Mesodermal cell (in vitro differentiated cells): ENCODE measurements at regions not wholly inside any gene's neighbourhood (a gene's known extent, or its start where the extent isn't known, plus 50 kb on each side); places are given as distances from the start of the nearest gene placed in this dataset.

Experiments
- H3K27ac ChIP-seq: 2 replicates; pipeline ENCODE4 v1.7.0; 2013; ENCODE audit warnings: mild to moderate bottlenecking, low read depth, low read length, moderate library complexity; ENCODE audit not compliant: severe bottlenecking
- H3K36me3 ChIP-seq: 2 replicates; pipeline ENCODE4 v1.7.1; 2013; ENCODE audit warnings: mild to moderate bottlenecking, low read length, moderate library complexity; ENCODE audit not compliant: control insufficient read depth, insufficient read depth
- H3K4me1 ChIP-seq: one replicate; pipeline ENCODE4 v1.7.1; 2013; ENCODE audit warnings: mild to moderate bottlenecking, low read length; ENCODE audit not compliant: insufficient read depth, control insufficient read depth, poor library complexity, severe bottlenecking
- H3K4me3 ChIP-seq: 2 replicates; pipeline ENCODE4 v1.7.0; 2013; ENCODE audit warnings: low read length, control low read depth, mild to moderate bottlenecking; ENCODE audit not compliant: insufficient read depth, poor library complexity, severe bottlenecking; ENCODE audit errors: extremely low read depth
- H3K9me3 ChIP-seq: 2 replicates; pipeline ENCODE4 v1.7.1; 2013; ENCODE audit warnings: mild to moderate bottlenecking, low read length, moderate library complexity; ENCODE audit not compliant: control insufficient read depth
- WGBS, 2 experiments: methylation state at CpG; one replicate each; pipeline ENCODE4 v1.1.5; 2013; ENCODE audit warnings: missing lambda C conversion rate in 2 of 2; ENCODE audit not compliant: insufficient coverage in 2 of 2; 5-methylcytosine and 5-hydroxymethylcytosine counted together

DNA sequence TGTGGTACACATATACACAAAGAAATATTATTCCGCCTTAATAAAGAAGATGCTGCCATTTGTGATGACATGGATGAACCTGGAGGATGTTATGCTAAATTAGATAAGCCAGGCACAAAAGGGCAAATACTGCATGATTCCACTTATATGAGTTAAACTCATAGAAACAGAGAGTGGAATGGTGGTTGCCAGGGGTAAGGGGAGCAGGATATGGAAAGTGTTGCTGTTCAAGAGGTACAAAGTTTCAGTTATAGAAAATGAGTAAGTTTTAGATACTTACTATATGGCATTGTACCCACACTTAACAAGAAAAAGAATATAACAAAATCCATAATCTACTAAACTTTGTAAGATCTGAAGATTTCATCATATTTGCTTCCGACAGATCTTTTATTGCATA is 252.2 kb downstream of the SYK start:
- H3K4me1 ChIP-seq = peaks cover 2% of the 10 kb centered on the region
- no peaks in the 10 kb centered on the region for H3K36me3 ChIP-seq
- WGBS, 2 experiments = no CpG with 5 or more reads among the region's 2 CpGs
- H3K9me3 ChIP-seq = no peaks in the 10 kb centered on the region
- no peak overlapping the region for H3K4me3 ChIP-seq
- no peak overlapping the region for H3K27ac ChIP-seq

GRCh38 chr9:91055845-91056244 is 254.2 kb downstream of the SYK start:
- Histone ChIP-seq H3K9me3 (no peaks in the 10 kb centered on the region), H3K4me1 (no peaks in the 10 kb centered on the region), H3K4me3 (no peak overlapping the region), H3K27ac (no peak overlapping the region), H3K36me3 (no peaks in the 10 kb centered on the region)
- WGBS, 2 experiments = 86% methylated on average over 1 of the region's 3 CpGs; no CpG with 5 or more reads in 1 of the 2 experiments

DNA sequence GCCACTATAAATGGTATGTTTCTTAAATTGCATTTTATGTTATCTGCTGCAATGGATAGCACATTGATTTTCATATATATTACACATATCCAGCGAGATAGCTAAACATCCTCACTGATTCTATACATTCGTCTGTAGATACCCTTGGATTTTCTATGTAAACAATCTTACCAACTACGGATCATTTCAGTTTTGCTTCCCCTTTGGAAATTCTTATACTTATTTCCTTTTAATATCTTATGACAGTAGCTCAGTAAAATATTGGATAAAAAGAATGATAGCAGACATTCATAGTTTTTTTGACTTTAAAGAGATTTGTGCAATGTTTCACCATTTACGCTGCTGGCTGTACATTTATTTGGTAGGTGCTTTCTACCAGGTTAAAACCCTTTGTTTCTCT is 254.9 kb downstream of the SYK start:
- no peaks in the 10 kb centered on the region for H3K9me3 ChIP-seq
- no peak overlapping the region for H3K27ac ChIP-seq
- WGBS, 2 experiments = 100% methylated on average over 1 to 2 of the region's 4 CpGs
- no peaks in the 10 kb centered on the region for H3K36me3 ChIP-seq
- no peak overlapping the region for H3K4me3 ChIP-seq
- no peaks in the 10 kb centered on the region for H3K4me1 ChIP-seq

DNA sequence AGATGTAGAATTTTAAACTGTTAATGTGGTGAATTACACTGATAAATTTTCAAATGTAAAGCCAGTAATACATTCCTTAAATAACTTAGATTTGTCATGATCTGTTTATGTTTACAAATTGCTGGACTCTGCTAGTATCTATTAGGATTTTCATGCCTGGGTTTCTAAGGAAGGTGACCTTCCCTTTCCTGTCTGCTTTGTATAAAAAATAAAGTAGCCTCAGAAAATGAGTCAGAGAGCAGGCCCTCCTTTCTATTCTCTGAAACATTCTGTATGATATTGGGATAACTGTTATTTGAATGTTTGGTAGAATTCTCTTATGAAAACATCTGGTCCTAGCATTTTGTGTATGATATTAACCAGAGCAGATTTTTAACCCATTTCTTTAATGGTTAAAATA is 255.3 kb downstream of the SYK start:
- no peaks in the 10 kb centered on the region for H3K36me3 ChIP-seq
- no peak overlapping the region for H3K27ac ChIP-seq
- H3K4me1 ChIP-seq = no peaks in the 10 kb centered on the region
- no peaks in the 10 kb centered on the region for H3K9me3 ChIP-seq
- H3K4me3 ChIP-seq = no peak overlapping the region

DNA sequence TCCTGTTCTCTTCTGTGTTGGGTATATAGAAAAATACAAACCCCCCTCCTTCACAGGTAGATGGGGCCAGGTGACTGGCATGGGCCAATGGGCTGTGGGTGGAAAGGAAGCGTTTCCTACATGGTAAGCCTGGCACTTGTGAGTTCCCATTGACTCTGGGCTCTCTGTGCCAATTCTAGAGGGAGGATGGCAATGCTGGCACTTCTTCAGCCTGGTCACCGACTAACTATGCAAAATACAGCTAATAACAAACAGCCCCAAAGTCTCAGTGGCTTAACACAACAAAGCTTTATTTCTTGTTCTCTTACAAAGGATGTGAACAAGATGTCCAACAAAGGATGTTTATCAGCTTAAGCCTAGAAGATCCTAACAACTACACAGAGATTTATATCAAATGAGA is 258.1 kb downstream of the SYK start:
- H3K4me1 ChIP-seq = no peaks in the 10 kb centered on the region
- no peak overlapping the region for H3K4me3 ChIP-seq
- no peaks in the 10 kb centered on the region for H3K9me3 ChIP-seq
- no peak overlapping the region for H3K27ac ChIP-seq
- 100% methylated on average over 2 of the region's 2 CpGs; no CpG with 5 or more reads in 1 of the 2 experiments for WGBS, 2 experiments
- H3K36me3 ChIP-seq = no peaks in the 10 kb centered on the region

DNA sequence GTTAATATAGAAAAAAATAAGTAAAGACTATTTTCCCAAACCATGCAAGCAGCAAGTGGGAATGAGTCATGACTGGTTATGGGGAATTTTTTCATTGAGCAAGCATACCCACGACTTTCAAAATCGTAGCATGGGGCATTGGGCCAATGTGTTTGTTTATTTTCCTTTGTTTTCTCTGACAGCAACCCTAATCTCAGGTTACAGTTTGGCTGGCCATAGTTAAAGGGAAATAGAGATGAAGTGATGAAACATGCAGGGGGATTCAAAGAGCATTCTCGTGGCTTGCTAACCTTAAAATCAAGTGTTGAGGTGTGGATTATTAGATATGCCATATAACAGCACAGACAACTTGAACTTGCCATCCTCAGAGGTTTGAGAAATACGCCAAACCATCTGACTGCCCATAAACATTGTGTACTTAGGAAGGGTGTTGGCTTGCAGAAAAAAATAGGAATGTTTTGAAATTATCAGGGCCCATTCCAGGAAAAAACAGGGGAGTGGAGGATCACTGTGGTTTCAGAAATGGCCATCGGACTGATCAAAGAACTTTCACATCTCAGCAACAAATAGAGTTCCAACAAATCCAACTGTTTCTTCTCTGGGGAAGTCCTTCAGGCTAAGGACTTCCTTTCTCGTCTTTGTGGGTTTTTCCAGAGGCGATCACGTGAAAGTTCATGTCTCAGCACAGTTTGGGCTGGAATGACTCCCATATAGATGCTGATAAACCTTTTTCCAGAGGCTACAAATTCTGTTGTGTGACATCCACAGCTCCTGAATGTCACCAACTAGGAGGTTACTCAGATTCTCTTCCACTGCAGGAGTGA is 259.1 kb downstream of the SYK start:
- no peaks in the 10 kb centered on the region for H3K36me3 ChIP-seq
- no peaks in the 10 kb centered on the region for H3K4me1 ChIP-seq
- H3K9me3 ChIP-seq = no peaks in the 10 kb centered on the region
- 84 to 90% methylated on average over 4 to 6 of the region's 8 CpGs for WGBS, 2 experiments
- no peak overlapping the region for H3K4me3 ChIP-seq
- H3K27ac ChIP-seq = no peak overlapping the region

DNA sequence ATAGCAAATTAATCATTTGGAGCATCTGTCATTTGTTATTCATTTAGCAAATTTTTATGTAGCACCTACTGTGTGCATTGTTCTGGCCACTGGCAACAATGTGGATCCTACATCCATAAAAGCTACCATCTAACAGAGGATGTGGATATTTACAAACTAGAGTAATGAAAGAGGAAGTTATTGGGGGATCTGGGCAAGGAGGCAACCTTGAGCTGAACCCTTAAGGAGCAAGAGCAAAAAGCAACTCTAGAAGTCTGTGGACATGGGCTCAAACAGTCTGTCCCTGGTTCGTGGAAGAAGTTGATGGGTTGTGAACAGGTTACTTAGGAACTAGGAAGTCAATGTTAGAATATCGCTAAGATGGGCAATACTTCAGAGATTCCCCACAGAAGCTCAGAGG is 259.9 kb downstream of the SYK start:
- Histone ChIP-seq H3K4me3 (no peak overlapping the region), H3K36me3 (no peaks in the 10 kb centered on the region), H3K9me3 (no peaks in the 10 kb centered on the region), H3K4me1 (no peaks in the 10 kb centered on the region), H3K27ac (no peak overlapping the region)
- 92 to 96% methylated on average over 2 of the region's 2 CpGs for WGBS, 2 experiments

- no peak overlapping the region for H3K4me3 ChIP-seq
- WGBS, 2 experiments = 71 to 83% methylated on average over 2 of the region's 2 CpGs
- H3K9me3 ChIP-seq = no peaks in the 10 kb centered on the region
- no peaks in the 10 kb centered on the region for H3K36me3 ChIP-seq
- no peak overlapping the region for H3K27ac ChIP-seq
- no peaks in the 10 kb centered on the region for H3K4me1 ChIP-seq
Observed at GRCh38 chr9:91062281-91062680, 260.7 kb downstream of the SYK start.

GRCh38 chr9:91063471-91063870 is 261.9 kb downstream of the SYK start:
- no peaks in the 10 kb centered on the region for H3K4me1 ChIP-seq
- no peak overlapping the region for H3K27ac ChIP-seq
- no peak overlapping the region for H3K4me3 ChIP-seq
- no peaks in the 10 kb centered on the region for H3K36me3 ChIP-seq
- H3K9me3 ChIP-seq = no peaks in the 10 kb centered on the region
- 95 to 100% methylated on average over 9 of the region's 11 CpGs for WGBS, 2 experiments

DNA sequence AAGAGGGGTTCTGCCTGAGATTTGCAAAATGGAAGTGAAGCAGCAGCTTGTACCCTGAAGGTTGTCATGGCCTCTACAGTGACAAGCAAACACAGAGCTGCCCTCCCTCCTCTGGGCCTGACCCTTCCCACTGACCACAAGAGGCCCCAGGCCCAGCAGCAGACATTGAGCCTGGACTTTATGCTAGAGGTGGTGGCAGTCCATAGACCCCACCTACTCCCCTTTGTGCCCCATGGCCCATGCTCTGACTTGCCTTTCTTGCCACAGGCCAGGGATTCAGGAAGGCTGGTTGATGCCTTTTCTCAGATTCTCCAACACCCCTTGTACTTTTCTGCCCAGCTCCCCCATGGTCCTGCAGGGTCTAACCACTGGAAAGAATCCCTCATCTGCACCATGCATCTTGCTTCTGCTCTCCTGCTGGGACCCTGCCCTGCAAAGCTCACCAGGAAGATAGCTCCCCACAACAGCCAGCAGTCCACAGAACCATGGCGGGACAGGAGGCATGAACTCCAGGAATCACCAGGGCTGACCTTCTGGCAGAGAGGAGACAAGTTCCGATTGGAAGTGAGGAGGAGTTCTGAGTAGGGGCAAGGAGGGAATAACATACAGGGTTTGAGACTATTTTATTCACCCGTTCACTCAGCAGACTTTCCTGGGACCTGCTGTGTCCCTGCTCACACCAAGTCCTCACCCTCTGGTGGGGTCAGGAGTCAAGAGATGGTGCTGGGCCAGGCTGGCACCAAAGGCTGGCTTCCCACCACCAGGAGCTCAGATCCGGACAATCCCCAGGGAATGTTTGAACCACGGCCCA is 263.8 kb downstream of the SYK start:
- Histone ChIP-seq H3K4me3 (no peak overlapping the region), H3K27ac (no peak overlapping the region), H3K4me1 (no peaks in the 10 kb centered on the region), H3K36me3 (no peaks in the 10 kb centered on the region), H3K9me3 (no peaks in the 10 kb centered on the region)
- WGBS, 2 experiments = 92 to 96% methylated on average over 2 of the region's 5 CpGs

- H3K4me1 ChIP-seq = peaks cover 2% of the 10 kb centered on the region
- WGBS, 2 experiments = 83 to 91% methylated on average over 4 to 7 of the region's 7 CpGs
Observed at GRCh38 chr9:91066042-91066415, 264.4 kb downstream of the SYK start.

More at GRCh38 chr9:91066042-91066415, 264.4 kb downstream of the SYK start:
- H3K9me3 ChIP-seq = no peaks in the 10 kb centered on the region
- no peak overlapping the region for H3K27ac ChIP-seq
- no peak overlapping the region for H3K4me3 ChIP-seq
- H3K36me3 ChIP-seq = no peaks in the 10 kb centered on the region
